Spinal cord (tissue), 9 donors: ENCODE measurements at regions not wholly inside any gene's neighbourhood (a gene's known extent, or its start where the extent isn't known, plus 50 kb on each side); places are given as distances from the start of the nearest gene placed in this dataset.

ENCODE experiments used
- DNase-seq, 6 donors: peaks; one replicate each; pipeline versions ENCODE4 v3.0.0 to v3.0.0-alpha.2; 2013 to 2015; ENCODE audit warnings: low spot score in 6 of 6, low read depth in 4 of 6
- H3K27ac ChIP-seq: one replicate; pipeline ENCODE4 v1.5.1; 2013; ENCODE audit warnings: low read depth, low read length, control low read depth
- H3K27me3 ChIP-seq: one replicate; pipeline ENCODE4 v1.6.1; 2013; ENCODE audit warnings: low read length; ENCODE audit not compliant: control insufficient read depth, insufficient read depth
- H3K36me3 ChIP-seq: one replicate; pipeline ENCODE4 v1.6.1; 2013; ENCODE audit warnings: low read length; ENCODE audit not compliant: control insufficient read depth, insufficient read depth
- H3K4me1 ChIP-seq: one replicate; pipeline ENCODE4 v1.6.1; 2013; ENCODE audit warnings: low read length; ENCODE audit not compliant: control insufficient read depth, insufficient read depth
- H3K4me3 ChIP-seq: one replicate; pipeline ENCODE4 v1.5.1; 2013; ENCODE audit warnings: low read depth, low read length, control low read depth
- H3K9me3 ChIP-seq: one replicate; pipeline ENCODE4 v1.6.1; 2013; ENCODE audit warnings: low read length; ENCODE audit not compliant: control insufficient read depth, insufficient read depth
- WGBS: methylation state at CpG from one replicate; pipeline ENCODE4 v1.1.5; 2013; ENCODE audit warnings: missing lambda C conversion rate; ENCODE audit not compliant: insufficient coverage; 5-methylcytosine and 5-hydroxymethylcytosine counted together
- donor health status: healthy.

DNA sequence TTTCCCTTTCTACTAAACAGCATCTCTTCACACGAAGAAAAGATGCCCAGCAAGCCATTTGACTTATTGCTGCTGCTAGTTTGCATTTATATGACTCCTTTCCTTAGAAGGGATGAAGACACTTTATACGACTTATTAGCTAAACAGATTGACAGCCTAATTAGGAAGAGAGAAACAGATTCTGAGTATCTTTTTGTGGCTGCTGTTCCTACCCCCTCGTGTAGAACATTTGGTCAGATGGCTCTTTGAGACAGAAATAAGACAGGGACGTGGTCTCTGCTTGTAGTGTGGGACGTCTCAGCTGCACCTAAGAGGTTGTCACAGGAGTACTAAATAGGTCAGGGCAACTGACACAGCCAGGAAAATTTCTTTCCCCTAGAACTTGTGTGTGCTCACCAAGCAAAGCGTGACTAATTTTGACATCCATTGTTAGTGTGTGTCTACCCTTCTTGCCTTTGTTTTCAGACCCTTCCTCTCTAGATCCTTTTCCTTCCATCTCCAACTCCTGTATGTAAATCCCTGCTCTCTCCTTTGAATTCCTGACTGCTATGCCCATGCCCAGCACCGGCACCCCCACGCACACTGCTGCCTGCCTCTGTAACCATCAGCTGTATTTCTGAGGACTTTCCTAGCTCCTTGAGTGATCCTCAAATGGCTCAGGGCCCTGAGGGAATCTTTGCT, 83.2 kb downstream of the DAD1 start:
- Histone ChIP-seq H3K9me3 (no peaks in the 10 kb centered on the region), H3K4me3 (no peak overlapping the region), H3K27me3 (no peaks in the 10 kb centered on the region), H3K4me1 (peaks cover 13% of the 10 kb centered on the region), H3K36me3 (no peaks in the 10 kb centered on the region), H3K27ac (no peak overlapping the region)
- peak in 1 of 6 donors; percentile 54 for DNase-seq
- whole genome bisulfite sequencing, result 39% methylated on average over 5 of the region's 8 CpGs

DNA sequence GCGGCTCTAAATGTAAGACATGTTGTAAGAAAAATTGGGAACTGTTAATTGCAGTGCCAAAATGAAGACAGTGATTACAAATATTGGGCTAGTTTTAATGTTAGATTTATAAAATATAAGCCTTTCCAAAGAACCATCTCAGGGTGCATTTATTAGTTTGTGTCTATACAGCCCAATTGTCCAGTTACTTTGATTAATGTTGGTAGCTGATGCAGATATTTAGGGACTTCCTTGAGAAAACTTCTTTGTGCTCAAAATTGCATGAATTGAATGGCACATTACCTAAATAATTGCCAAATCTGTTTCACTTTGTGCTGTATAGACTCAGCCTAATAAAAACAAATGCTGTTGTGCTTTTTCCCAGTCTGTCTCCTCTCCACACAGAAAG, 83.7 kb downstream of the DAD1 start:
- WGBS, result no CpG with 5 or more reads among the region's 1 CpG
- Histone ChIP-seq H3K4me3 (no peak overlapping the region), H3K27ac (no peak overlapping the region), H3K36me3 (no peaks in the 10 kb centered on the region), H3K9me3 (no peaks in the 10 kb centered on the region), H3K4me1 (peaks cover 13% of the 10 kb centered on the region), H3K27me3 (no peaks in the 10 kb centered on the region)
- no peak for DNase-seq

DNA sequence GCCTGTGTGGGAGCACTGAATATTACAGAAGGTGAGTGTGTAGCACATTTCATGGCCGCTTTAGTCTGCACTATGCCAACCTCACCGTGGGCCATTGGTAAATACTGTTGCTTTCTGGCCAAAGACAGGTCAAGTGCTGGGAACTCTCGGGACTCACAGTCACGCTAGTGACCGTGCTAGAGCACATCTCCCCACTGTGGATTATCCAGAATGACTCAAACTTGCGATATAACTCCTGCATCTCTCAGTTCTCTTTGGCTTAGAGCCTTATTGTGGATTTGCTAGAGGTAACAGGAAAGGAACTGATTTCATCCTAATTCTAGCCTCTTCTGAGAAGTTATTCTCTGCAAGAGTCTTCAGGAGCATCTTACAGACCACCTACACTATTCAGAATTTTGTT, 86.5 kb downstream of the DAD1 start:
- no peaks in the 10 kb centered on the region for H3K36me3 ChIP-seq
- no peaks in the 10 kb centered on the region for H3K9me3 ChIP-seq
- no peak for DNase-seq
- no peaks in the 10 kb centered on the region for H3K27me3 ChIP-seq
- no peak overlapping the region for H3K27ac ChIP-seq
- no peak overlapping the region for H3K4me3 ChIP-seq
- WGBS, result 77% methylated on average over 4 of the region's 6 CpGs
- peaks cover 9% of the 10 kb centered on the region for H3K4me1 ChIP-seq

GRCh38 chr14:22502007-22502406, 87.0 kb downstream of the DAD1 start:
- peak in 1 of 6 donors; percentile 45 for DNase-seq
- Histone ChIP-seq H3K4me1 (peaks cover 9% of the 10 kb centered on the region), H3K4me3 (no peak overlapping the region), H3K36me3 (no peaks in the 10 kb centered on the region), H3K27me3 (no peaks in the 10 kb centered on the region), H3K27ac (peak overlapping the region; percentile 10), H3K9me3 (no peaks in the 10 kb centered on the region)
- 62% methylated on average over 6 of the region's 10 CpGs for WGBS

- Histone ChIP-seq H3K36me3 (no peaks in the 10 kb centered on the region), H3K9me3 (no peaks in the 10 kb centered on the region), H3K4me3 (no peak overlapping the region), H3K27me3 (no peaks in the 10 kb centered on the region), H3K27ac (peak overlapping the region; percentile 19), H3K4me1 (peaks cover 6% of the 10 kb centered on the region)
- no CpG with 5 or more reads among the region's 10 CpGs for WGBS
- peak in 1 of 6 donors; percentile 63 for DNase-seq
Observed at GRCh38 chr14:22500954-22501726, 87.9 kb downstream of the DAD1 start.

- Histone ChIP-seq H3K4me3 (no peak overlapping the region), H3K36me3 (no peaks in the 10 kb centered on the region), H3K4me1 (peaks cover 4% of the 10 kb centered on the region), H3K27me3 (no peaks in the 10 kb centered on the region), H3K27ac (no peak overlapping the region), H3K9me3 (no peaks in the 10 kb centered on the region)
- no peak for DNase-seq
- 75% methylated on average over 2 of the region's 2 CpGs for WGBS
Observed at GRCh38 chr14:22500525-22500924, 88.5 kb downstream of the DAD1 start.

DNA sequence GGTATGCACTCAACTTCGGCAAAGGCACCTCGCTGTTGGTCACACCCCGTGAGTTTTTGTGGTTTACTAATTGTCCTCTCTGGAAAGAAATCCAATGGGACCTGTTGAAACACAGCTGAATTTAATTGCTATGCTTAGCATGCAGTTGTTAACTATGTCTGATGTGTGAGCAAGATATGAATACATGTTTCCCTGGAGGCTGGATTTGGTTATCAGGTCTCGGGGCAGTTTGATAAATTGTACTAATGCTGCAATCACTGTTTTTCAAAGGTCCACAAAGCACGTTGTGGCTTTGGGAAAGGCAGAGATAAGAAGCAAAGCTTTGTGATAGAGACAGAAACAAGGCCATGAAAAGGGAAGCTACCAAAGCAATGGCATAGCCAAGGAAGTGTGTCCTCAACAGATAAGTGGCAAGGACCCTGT, 91.3 kb downstream of the DAD1 start:
- Histone ChIP-seq H3K4me3 (no peak overlapping the region), H3K27me3 (no peaks in the 10 kb centered on the region), H3K27ac (no peak overlapping the region), H3K36me3 (no peaks in the 10 kb centered on the region), H3K4me1 (peaks cover 4% of the 10 kb centered on the region), H3K9me3 (no peaks in the 10 kb centered on the region)
- 73% methylated on average over 5 of the region's 5 CpGs for WGBS
- DNase-seq, result no peak

DNA sequence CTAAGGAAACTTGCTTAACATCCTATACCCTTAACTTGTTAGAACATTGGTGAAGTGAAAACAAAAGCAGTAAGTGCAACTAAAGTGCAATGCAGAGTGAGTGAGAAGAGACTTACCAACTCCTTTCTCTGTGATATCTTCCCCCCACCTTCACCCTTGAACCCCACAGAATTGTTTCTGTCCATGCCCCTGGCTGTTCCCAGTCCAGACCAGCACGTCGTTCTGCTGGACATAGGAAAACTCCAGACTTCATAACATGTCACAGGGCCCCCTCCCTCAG, 91.9 kb downstream of the DAD1 start:
- Histone ChIP-seq H3K4me3 (no peak overlapping the region), H3K36me3 (no peaks in the 10 kb centered on the region), H3K4me1 (peaks cover 4% of the 10 kb centered on the region), H3K9me3 (no peaks in the 10 kb centered on the region), H3K27ac (no peak overlapping the region), H3K27me3 (no peaks in the 10 kb centered on the region)
- no CpG with 5 or more reads among the region's 2 CpGs for WGBS
- DNase-seq, result no peak

DNA sequence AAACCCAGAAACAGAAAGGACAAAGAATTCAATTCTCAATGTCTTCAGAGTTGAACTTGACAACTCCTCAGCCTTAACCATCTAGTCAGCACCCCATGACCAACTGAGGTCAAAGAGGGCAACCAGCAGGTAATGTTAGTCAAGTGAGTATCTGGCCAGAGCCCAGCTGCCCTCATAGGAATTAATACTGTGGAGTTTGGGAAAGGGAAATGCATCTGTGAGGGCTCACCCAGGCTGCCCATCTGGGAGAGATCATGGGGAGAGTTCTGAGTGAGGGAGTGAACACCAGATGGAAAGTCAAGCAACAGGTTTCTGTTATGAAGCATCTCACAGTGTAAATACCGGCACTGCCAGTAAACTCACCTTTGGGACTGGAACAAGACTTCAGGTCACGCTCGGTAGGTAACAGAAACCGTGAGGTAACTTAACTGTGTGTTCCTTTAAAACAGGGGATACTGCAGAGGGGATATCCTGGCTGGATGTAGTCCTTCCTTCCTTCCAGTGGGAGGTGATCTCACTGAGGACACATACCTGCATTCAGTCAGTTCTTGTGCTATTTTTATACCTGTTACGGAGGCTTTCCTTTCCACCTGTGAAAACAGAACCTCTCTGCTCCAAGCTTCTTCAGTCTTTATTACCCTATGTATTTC, 94.4 kb downstream of the DAD1 start:
- 83% methylated on average over 4 of the region's 5 CpGs for WGBS
- Histone ChIP-seq H3K4me3 (no peak overlapping the region), H3K9me3 (no peaks in the 10 kb centered on the region), H3K27ac (no peak overlapping the region), H3K4me1 (no peaks in the 10 kb centered on the region), H3K27me3 (no peaks in the 10 kb centered on the region), H3K36me3 (no peaks in the 10 kb centered on the region)
- no peak for DNase-seq

- no peaks in the 10 kb centered on the region for H3K27me3 ChIP-seq
- H3K4me1 ChIP-seq, result no peaks in the 10 kb centered on the region
- H3K9me3 ChIP-seq, result no peaks in the 10 kb centered on the region
- WGBS, result 86% methylated on average over 1 of the region's 2 CpGs
- no peak overlapping the region for H3K4me3 ChIP-seq
- no peaks in the 10 kb centered on the region for H3K36me3 ChIP-seq
- DNase-seq, result no peak
- H3K27ac ChIP-seq, result no peak overlapping the region
Observed at GRCh38 chr14:22493753-22494152, 95.3 kb downstream of the DAD1 start.
